Smooth muscle cell (in vitro differentiated cells): ENCODE measurements at regions not wholly inside any gene's neighbourhood (a gene's known extent, or its start where the extent isn't known, plus 50 kb on each side); places are given as distances from the start of the nearest gene placed in this dataset.

Experiments used
- DNase-seq: peaks from one replicate; lab custom pipeline; 2025; ENCODE audit not compliant: unreplicated experiment; lab: John Stamatoyannopoulos, UW
- H2AFZ ChIP-seq: fragments of 200-600 bp; sonication (generic); 2 replicates; pipeline ENCODE4 v1.6.0; 2016; ENCODE audit warnings: antibody characterized with exemption, low read depth, mild to moderate bottlenecking
- H3F3A ChIP-seq: fragments of 200-600 bp; sonication (generic); 2 replicates; pipeline ENCODE4 v1.6.0; 2017; ENCODE audit warnings: antibody characterized with exemption, low read depth
- H3K27ac ChIP-seq: fragments of 200-600 bp; sonication (generic); 2 replicates; pipeline ENCODE4 v1.5.1; 2016; ENCODE audit warnings: low read depth, mild to moderate bottlenecking
- H3K27me3 ChIP-seq: fragments of 200-600 bp; sonication (generic); 2 replicates; pipeline ENCODE4 v1.6.1; 2016; ENCODE audit warnings: low read depth, mild to moderate bottlenecking
- H3K36me3 ChIP-seq: fragments of 200-600 bp; sonication (generic); 2 replicates; pipeline ENCODE4 v1.5.1; 2016; ENCODE audit warnings: low read depth
- H3K4me1 ChIP-seq: fragments of 200-600 bp; sonication (generic); 2 replicates; pipeline ENCODE4 v1.5.1; 2016; ENCODE audit warnings: low read depth
- H3K4me2 ChIP-seq: fragments of 200-600 bp; sonication (generic); 2 replicates; pipeline ENCODE4 v1.6.0; 2016; ENCODE audit warnings: mild to moderate bottlenecking
- H3K4me3 ChIP-seq: fragments of 200-600 bp; sonication (generic); 2 replicates; pipeline ENCODE4 v1.5.1; 2016; ENCODE audit warnings: mild to moderate bottlenecking
- H3K79me2 ChIP-seq: fragments of 200-600 bp; sonication (generic); 2 replicates; pipeline ENCODE4 v1.6.0; 2016; ENCODE audit warnings: low read depth, mild to moderate bottlenecking
- H3K9ac ChIP-seq: fragments of 200-600 bp; sonication (generic); 2 replicates; pipeline ENCODE4 v1.6.0; 2016; ENCODE audit warnings: low read depth
- H3K9me3 ChIP-seq: fragments of 200-600 bp; sonication (generic); replicated peaks from 2 replicates; pipeline ENCODE4 v1.5.1; 2016; ENCODE audit warnings: low read depth
- H4K20me1 ChIP-seq: fragments of 200-600 bp; sonication (generic); 2 replicates; pipeline ENCODE4 v1.6.0; 2016; ENCODE audit warnings: low read depth
- WGBS: methylation state at CpG from one replicate; pipeline ENCODE4 v1.1.7; 2016; ENCODE audit warnings: low lambda C conversion rate; 5-methylcytosine and 5-hydroxymethylcytosine counted together
- TF ChIP-seq, protein P1 (sequence below): fragments of 200-600 bp; sonication (generic); IDR thresholded peaks from 2 replicates; pipeline ENCODE4 v1.5.1; 2017; ENCODE audit warnings: borderline replicate concordance, mild to moderate bottlenecking, antibody characterized with exemption; ENCODE audit not compliant: insufficient read depth, poor library complexity, severe bottlenecking

DNA sequence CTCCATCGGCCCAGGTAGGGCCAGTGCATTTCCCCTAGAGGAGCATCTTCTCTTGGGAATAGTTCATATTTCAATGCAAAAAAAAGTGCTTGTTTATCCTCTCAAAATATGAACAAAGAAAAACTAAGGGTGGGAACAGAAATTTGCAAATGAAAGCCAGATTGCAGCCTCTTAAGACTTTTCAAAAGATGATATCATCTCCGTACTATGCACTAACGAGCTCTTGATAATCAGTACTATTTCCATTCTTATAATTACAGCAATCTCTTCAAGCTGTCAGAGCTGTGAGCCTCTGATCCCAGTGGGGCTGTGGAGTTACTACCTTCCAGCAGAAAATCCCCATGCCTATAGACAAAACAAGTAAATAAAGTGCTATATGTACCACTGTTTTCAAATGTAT, 77.1 kb downstream of the SOD2 start:
- Histone ChIP-seq H3K27me3 (no peaks in the 10 kb centered on the region), H3K4me1 (no peaks in the 10 kb centered on the region), H3K79me2 (no peaks in the 10 kb centered on the region), H3K4me3 (no peak overlapping the region), H3K9ac (no peak overlapping the region), H3K36me3 (no peaks in the 10 kb centered on the region), H3F3A (no peaks in the 10 kb centered on the region), H3K4me2 (no peak overlapping the region), H2AFZ (no peak overlapping the region), H3K9me3 (peaks cover 6% of the 10 kb centered on the region), H3K27ac (no peak overlapping the region), H4K20me1 (no peaks in the 10 kb centered on the region)
- DNase-seq: no peak
- WGBS: 85% methylated on average over 3 of the region's 3 CpGs
- TF ChIP-seq, protein P1, sequence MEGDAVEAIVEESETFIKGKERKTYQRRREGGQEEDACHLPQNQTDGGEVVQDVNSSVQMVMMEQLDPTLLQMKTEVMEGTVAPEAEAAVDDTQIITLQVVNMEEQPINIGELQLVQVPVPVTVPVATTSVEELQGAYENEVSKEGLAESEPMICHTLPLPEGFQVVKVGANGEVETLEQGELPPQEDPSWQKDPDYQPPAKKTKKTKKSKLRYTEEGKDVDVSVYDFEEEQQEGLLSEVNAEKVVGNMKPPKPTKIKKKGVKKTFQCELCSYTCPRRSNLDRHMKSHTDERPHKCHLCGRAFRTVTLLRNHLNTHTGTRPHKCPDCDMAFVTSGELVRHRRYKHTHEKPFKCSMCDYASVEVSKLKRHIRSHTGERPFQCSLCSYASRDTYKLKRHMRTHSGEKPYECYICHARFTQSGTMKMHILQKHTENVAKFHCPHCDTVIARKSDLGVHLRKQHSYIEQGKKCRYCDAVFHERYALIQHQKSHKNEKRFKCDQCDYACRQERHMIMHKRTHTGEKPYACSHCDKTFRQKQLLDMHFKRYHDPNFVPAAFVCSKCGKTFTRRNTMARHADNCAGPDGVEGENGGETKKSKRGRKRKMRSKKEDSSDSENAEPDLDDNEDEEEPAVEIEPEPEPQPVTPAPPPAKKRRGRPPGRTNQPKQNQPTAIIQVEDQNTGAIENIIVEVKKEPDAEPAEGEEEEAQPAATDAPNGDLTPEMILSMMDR: no peak

DNA sequence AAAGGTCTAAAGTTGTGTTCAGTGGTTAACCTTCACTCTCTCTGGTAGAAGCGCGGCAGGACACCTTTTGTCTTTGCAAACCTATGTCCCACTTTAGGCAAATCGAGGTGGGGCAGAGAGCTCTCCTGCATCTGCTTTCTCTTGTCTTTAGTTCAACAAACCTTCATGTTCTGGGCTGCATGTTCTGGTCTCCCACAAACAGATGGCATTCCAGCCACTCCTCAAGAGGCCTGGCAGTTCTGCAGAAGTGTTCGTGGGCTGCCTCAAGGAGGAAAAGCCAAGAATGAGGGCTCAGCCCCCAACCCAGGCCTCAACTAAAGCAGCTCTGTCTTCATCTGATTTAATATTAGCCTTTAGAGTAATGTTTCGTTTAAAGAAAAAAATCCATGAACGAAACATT, 82.2 kb downstream of the SOD2 start:
- no peak overlapping the region for H3K9ac ChIP-seq
- H4K20me1 ChIP-seq: no peaks in the 10 kb centered on the region
- DNase-seq: no peak
- H3K4me3 ChIP-seq: no peak overlapping the region
- TF ChIP-seq, protein P1: no peak
- H3K79me2 ChIP-seq: no peaks in the 10 kb centered on the region
- no peaks in the 10 kb centered on the region for H3K27me3 ChIP-seq
- H3K27ac ChIP-seq: no peak overlapping the region
- H3K4me2 ChIP-seq: no peak overlapping the region
- no peaks in the 10 kb centered on the region for H3K36me3 ChIP-seq
- no peaks in the 10 kb centered on the region for H3K9me3 ChIP-seq
- H2AFZ ChIP-seq: no peak overlapping the region
- 84% methylated on average over 6 of the region's 6 CpGs for WGBS
- no peaks in the 10 kb centered on the region for H3K4me1 ChIP-seq
- H3F3A ChIP-seq: no peaks in the 10 kb centered on the region

DNA sequence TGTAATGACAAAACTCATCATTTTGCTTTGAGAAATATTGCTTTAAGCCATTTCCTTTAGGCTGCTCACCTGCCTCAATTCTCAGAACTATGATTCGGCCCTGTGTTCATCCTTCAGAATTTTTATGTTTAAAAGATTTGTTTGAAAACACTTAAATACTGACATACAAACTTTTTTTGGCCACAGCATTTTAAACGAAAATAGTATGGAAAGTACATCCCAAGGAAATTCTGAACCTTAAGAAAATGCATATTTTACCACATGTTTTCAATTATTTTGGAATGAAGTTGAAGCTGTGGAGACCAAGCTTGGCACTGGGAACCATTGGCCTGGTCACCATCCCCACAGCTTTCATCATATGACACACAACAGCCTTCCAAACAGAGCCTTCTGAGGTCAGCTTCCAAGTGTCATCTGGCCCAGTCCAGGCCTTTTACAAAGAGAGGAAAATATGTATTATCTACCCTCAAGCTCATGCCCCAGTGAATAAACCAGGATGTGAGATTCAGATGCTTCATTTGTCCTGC, 83.3 kb downstream of the SOD2 start:
- DNase-seq: no peak
- H3K79me2 ChIP-seq: no peaks in the 10 kb centered on the region
- H2AFZ ChIP-seq: no peak overlapping the region
- H3K27ac ChIP-seq: no peak overlapping the region
- H3K4me3 ChIP-seq: no peak overlapping the region
- WGBS: 65% methylated on average over 2 of the region's 2 CpGs
- H3K9me3 ChIP-seq: no peaks in the 10 kb centered on the region
- no peaks in the 10 kb centered on the region for H4K20me1 ChIP-seq
- no peaks in the 10 kb centered on the region for H3K36me3 ChIP-seq
- H3K9ac ChIP-seq: no peak overlapping the region
- TF ChIP-seq, protein P1: no peak
- H3F3A ChIP-seq: no peaks in the 10 kb centered on the region
- H3K27me3 ChIP-seq: no peaks in the 10 kb centered on the region
- H3K4me2 ChIP-seq: no peak overlapping the region
- H3K4me1 ChIP-seq: no peaks in the 10 kb centered on the region

DNA sequence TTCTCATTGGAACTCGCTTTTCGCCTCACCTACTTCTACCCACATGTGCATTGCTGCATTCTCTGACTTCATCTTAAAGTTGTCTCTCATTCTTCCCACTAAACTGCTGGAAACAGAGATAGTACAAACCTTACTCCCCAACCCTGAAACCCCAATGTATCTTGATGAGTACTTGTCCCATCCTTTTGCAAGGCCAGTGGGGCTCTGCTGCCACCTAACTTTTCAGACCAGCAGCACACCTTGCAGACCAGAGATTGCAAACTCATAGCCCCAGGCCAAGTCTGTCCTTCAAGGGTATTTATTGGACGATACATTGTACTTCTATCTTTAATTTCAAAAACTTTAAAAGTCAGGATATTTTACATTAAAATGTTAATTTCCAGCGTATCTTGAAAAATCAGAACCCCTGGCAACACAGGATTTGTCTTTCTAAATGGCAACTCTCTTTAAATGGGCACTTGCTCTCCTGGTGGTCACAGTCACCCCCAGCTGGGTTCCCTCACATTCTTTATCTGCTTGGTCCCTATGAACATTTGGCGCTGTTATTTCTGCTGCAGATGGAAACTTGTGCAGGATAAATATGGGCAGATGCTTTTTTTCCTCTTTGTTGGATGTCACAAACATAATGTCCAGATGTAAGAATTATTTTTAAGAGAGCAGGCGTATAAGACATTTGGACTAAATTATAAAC, 83.9 kb downstream of the SOD2 start:
- TF ChIP-seq, protein P1: peak; percentile 31
- no peaks in the 10 kb centered on the region for H3K36me3 ChIP-seq
- no peaks in the 10 kb centered on the region for H3K27me3 ChIP-seq
- H3F3A ChIP-seq: no peaks in the 10 kb centered on the region
- no peaks in the 10 kb centered on the region for H4K20me1 ChIP-seq
- H3K79me2 ChIP-seq: no peaks in the 10 kb centered on the region
- no peak overlapping the region for H3K27ac ChIP-seq
- DNase-seq: no peak
- H3K4me2 ChIP-seq: no peak overlapping the region
- H3K4me1 ChIP-seq: no peaks in the 10 kb centered on the region
- no peak overlapping the region for H3K9ac ChIP-seq
- WGBS: 67% methylated on average over 6 of the region's 6 CpGs
- H3K9me3 ChIP-seq: no peaks in the 10 kb centered on the region
- H2AFZ ChIP-seq: no peak overlapping the region
- no peak overlapping the region for H3K4me3 ChIP-seq
